Pancreas (tissue), 10 donors: ENCODE measurements at regions not wholly inside any gene's neighbourhood (a gene's known extent, or its start where the extent isn't known, plus 50 kb on each side); places are given as distances from the start of the nearest gene placed in this dataset.

ENCODE experiments used
- ATAC-seq, 4 donors: fragments of 200-7000 bp; cut with Tn5 transposase; one replicate each; pipeline versions ENCODE4 v1.8.0 to v1.9.1; 2020; ENCODE audit warnings: mild to moderate bottlenecking in 4 of 4, moderate library complexity in 4 of 4
- DNase-seq, 6 donors: peaks; one replicate each; pipeline ENCODE4 v3.0.0-alpha.2; 2020
- FAIRE-seq: peaks from 2 replicates; lab custom pipeline; 2012; peaks lifted over from hg19 to GRCh38; lab: Jason Lieb, UNC
- H3K27ac ChIP-seq, 4 donors: fragments of 200-600 bp; sonication (generic); 1 replicate in 3 of 4; 2 replicates in 1 of 4; pipeline versions ENCODE4 v1.5.0 to v1.8.0; 2020
- H3K27me3 ChIP-seq, 4 donors: fragments of 200-600 bp; one replicate each; pipeline ENCODE4 v1.8.0; 2021
- H3K36me3 ChIP-seq, 3 donors: fragments of 200-600 bp; sonication (generic) in 1 of 3; one replicate each; pipeline versions ENCODE4 v1.5.0 to v1.8.0; 2020 to 2021
- H3K4me1 ChIP-seq, 3 donors: fragments of 200-600 bp; one replicate each; pipeline ENCODE4 v1.8.0; 2021
- H3K4me3 ChIP-seq, 4 donors: fragments of 200-600 bp; sonication (generic) in 2 of 4; one replicate each; pipeline versions ENCODE4 v1.5.0 to v1.8.0; 2020 to 2021
- H3K9me3 ChIP-seq, 4 donors: fragments of 200-600 bp; one replicate each; pipeline ENCODE4 v1.8.0; 2021
- CTCF ChIP-seq, 4 donors: fragments of 200-600 bp; sonication (generic) in 3 of 4; IDR thresholded peaks; one replicate each; pipeline versions ENCODE4 v1.5.0 to v1.8.0; 2021; ENCODE audit warnings: antibody characterized with exemption in 4 of 4
- WGBS, 2 donors: extraction: QIAGEN DNeasy Blood & Tissue Kit; methylation state at CpG; one replicate each; pipeline ENCODE4 v1.1.7; 2013; 5-methylcytosine and 5-hydroxymethylcytosine counted together
- intact Hi-C, 3 donors: fragments of 100-400 bp; cut with DNase I; formaldehyde crosslinking; loops; one replicate each; pipeline versions ENCODE4 v1.11.1 to v1.14.2; 2022
- donor health status: healthy with polysubstance abuse.
- donor health status: DM: no; HTN: no; CAD: no; lungs with moderate emphysema.
- donor health status: DM: no; HTN: no; CAD: no.
- donor health status: control.
- donor health status: control.
- donor health status: Bipolar disorder and iron deficiency.
- donor health status: DM: yes; HTN: yes; CAD: no.
- donor health status: DM: no; HTN: no; CAD: no.
- donor health status: DM: no; HTN: no; CAD: no.
- donor health status: DM: yes; HTN: yes; CAD: no.

DNA sequence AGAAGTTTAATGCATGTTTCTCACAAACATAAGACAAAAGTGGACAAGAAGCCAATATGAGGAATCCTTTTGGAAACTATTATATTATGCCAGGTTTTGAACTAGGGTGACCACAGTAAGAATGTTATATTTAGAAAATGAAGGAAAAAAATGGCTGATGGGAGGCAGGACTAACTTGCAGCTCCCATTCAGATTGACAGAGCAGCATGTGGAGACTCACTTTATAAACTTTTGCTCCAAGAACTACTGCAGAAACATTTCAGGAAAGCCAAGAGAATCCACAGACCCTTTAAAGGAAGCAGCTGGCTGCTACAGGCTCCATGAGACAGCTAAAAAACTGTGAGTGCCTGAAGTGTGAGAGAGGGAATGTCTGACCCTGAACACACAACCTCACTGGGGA, 738.6 kb upstream of the GRIA3 start:
- Histone ChIP-seq H3K36me3 (no peaks in the 10 kb centered on the region), H3K4me1 (no peaks in the 10 kb centered on the region), H3K4me3 (no peak overlapping the region), H3K27me3 (no peaks in the 10 kb centered on the region), H3K9me3 (no peaks in the 10 kb centered on the region), H3K27ac (no peak overlapping the region)
- TF ChIP-seq CTCF (IDR thresholded peaks at IDR 0.05) = no peak
- DNase-seq (no peak), FAIRE-seq (no peak), ATAC-seq (no peak)
- intact Hi-C loops = no loop called here

- ATAC-seq (no peak), DNase-seq (no peak), FAIRE-seq (no peak)
- no peaks in the 10 kb centered on the region for H3K27me3 ChIP-seq
- no peaks in the 10 kb centered on the region for H3K9me3 ChIP-seq
- TF ChIP-seq CTCF (IDR thresholded peaks at IDR 0.05) = no peak
- no peak overlapping the region for H3K27ac ChIP-seq
- H3K4me3 ChIP-seq = no peak overlapping the region
- intact Hi-C loops = no loop called here
- H3K4me1 ChIP-seq = no peaks in the 10 kb centered on the region
- WGBS, 2 donors = 48 to 54% methylated on average over 3 of the region's 3 CpGs
- H3K36me3 ChIP-seq = no peaks in the 10 kb centered on the region
Measured at GRCh38 chrX:122464341-122464740, 719.7 kb upstream of the GRIA3 start.

DNA sequence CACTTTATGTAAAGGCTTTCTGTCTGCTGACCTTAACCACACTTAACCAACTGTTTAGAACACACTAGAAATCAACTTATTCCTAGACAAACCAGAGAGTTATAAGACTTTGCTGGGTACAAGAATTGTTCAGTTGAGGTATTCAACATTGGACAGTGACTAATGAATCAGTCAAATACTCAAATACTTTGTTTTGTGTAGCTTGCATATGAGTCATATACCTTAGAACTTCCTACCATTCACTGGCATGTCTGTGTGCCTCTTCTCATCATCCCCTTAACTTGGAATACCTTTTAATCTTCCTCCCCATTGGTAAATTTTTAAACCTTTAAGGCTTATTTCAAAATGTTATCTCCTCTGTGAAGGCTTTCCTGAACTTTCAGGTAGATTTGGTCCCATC, 708.8 kb upstream of the GRIA3 start:
- H3K4me3 ChIP-seq = no peak overlapping the region
- no peaks in the 10 kb centered on the region for H3K4me1 ChIP-seq
- peaks cover 0 to 3% (median 0%) of the 10 kb centered on the region in 4 donors for H3K27me3 ChIP-seq
- no peak for TF ChIP-seq CTCF (IDR thresholded peaks at IDR 0.05)
- FAIRE-seq (no peak), DNase-seq (no peak), ATAC-seq (no peak)
- no peak overlapping the region for H3K27ac ChIP-seq
- no peaks in the 10 kb centered on the region for H3K9me3 ChIP-seq
- H3K36me3 ChIP-seq = no peaks in the 10 kb centered on the region
- intact Hi-C loops = no loop called here

GRCh38 chrX:122500556-122500955, 683.5 kb upstream of the GRIA3 start:
- no peak overlapping the region for H3K27ac ChIP-seq
- H3K4me1 ChIP-seq = no peaks in the 10 kb centered on the region
- H3K4me3 ChIP-seq = no peak overlapping the region
- no peak for TF ChIP-seq CTCF (IDR thresholded peaks at IDR 0.05)
- intact Hi-C loops = no loop called here
- H3K9me3 ChIP-seq = no peaks in the 10 kb centered on the region
- DNase-seq (no peak), ATAC-seq (no peak), FAIRE-seq (no peak)
- no peaks in the 10 kb centered on the region for H3K36me3 ChIP-seq
- H3K27me3 ChIP-seq = no peaks in the 10 kb centered on the region
- WGBS, 2 donors = 38 to 42% methylated on average over 2 of the region's 2 CpGs

- no peak for DNase-seq
- Histone ChIP-seq H3K4me3 (no peak overlapping the region), H3K4me1 (no peaks in the 10 kb centered on the region), H3K9me3 (no peaks in the 10 kb centered on the region), H3K27ac (no peak overlapping the region), H3K27me3 (no peaks in the 10 kb centered on the region), H3K36me3 (no peaks in the 10 kb centered on the region)
- FAIRE-seq = no peak
- ATAC-seq = no peak
- 36 to 61% methylated on average over 3 of the region's 3 CpGs for WGBS, 2 donors
- intact Hi-C loops = no loop called here
- no peak for TF ChIP-seq CTCF (IDR thresholded peaks at IDR 0.05)
Measured at GRCh38 chrX:122501652-122502051, 682.4 kb upstream of the GRIA3 start.
